ENCODE measurements at regions not wholly inside any gene's neighbourhood (a gene's known extent, or its start where the extent isn't known, plus 50 kb on each side); places are given as distances from the start of the nearest gene placed in this dataset.

DNA sequence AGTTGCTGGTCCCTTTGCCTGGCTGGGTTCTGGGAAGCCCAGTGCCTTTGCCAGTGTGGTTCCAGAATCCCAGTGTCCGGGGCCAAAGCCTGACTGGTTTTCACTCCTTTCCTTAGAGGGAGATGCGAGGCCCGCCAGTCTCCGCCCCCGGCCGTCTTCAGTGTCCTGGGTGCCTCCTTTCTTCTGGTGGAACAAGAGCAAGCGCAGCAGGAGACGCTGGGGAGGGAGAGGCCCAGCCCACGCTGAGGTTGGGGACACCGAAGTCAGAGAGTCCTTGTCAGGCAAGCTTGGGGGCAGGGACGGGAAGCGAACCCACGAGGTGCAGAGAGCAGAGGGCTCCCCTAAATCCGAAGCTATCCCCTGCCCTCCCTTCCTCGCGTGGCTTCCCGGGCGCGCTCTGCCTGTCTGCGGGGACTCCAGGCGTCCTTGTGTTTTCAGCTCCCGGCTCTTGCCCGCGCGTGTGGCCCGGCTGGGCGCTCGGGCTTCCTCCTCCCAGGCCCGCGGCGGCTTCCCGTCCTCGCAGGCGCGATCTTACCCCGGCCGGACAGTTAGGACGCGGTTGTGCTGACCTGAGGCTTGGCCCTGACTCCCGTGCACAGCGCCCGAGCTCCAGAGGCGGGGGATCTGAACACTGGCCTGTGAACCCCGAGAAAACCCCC, 60.6 kb upstream of the UBE3C start:
- H3K4me3 ChIP-seq (ENCODE audit: low read length), result peak overlapping the region; percentile 5
- peak; percentile 9 for DNase-seq (ENCODE audit: low read depth)
- TF ChIP-seq, protein P1, sequence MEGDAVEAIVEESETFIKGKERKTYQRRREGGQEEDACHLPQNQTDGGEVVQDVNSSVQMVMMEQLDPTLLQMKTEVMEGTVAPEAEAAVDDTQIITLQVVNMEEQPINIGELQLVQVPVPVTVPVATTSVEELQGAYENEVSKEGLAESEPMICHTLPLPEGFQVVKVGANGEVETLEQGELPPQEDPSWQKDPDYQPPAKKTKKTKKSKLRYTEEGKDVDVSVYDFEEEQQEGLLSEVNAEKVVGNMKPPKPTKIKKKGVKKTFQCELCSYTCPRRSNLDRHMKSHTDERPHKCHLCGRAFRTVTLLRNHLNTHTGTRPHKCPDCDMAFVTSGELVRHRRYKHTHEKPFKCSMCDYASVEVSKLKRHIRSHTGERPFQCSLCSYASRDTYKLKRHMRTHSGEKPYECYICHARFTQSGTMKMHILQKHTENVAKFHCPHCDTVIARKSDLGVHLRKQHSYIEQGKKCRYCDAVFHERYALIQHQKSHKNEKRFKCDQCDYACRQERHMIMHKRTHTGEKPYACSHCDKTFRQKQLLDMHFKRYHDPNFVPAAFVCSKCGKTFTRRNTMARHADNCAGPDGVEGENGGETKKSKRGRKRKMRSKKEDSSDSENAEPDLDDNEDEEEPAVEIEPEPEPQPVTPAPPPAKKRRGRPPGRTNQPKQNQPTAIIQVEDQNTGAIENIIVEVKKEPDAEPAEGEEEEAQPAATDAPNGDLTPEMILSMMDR (IDR thresholded peaks at IDR 0.05; ENCODE audit: insufficient read depth, low read depth, low read length, missing control alignments), result no peak

DNA sequence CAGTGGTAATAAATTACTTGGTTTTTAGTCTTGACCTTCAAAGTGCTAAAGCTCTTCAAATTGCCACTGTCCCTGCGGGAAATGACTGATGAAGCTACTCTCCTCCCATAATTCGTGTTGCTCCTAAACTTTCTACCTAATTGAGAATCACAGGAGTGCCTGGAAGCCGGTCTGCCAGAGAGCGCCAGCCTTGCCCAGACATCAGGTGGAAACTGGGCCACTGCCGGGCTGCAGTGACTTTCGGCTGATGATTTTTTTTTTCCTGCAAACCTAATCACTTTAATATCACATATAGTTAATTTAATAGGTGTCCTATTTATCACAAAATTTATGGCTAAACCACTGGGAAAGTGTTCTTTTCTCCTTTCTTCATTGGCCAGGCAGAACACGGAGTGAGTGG, 59.6 kb upstream of the UBE3C start:
- TF ChIP-seq, protein P1 (IDR thresholded peaks at IDR 0.05; ENCODE audit: insufficient read depth, low read depth, low read length, missing control alignments), result no peak
- no peak for DNase-seq (ENCODE audit: low read depth)
- H3K4me3 ChIP-seq (ENCODE audit: low read length), result no peak overlapping the region

DNA sequence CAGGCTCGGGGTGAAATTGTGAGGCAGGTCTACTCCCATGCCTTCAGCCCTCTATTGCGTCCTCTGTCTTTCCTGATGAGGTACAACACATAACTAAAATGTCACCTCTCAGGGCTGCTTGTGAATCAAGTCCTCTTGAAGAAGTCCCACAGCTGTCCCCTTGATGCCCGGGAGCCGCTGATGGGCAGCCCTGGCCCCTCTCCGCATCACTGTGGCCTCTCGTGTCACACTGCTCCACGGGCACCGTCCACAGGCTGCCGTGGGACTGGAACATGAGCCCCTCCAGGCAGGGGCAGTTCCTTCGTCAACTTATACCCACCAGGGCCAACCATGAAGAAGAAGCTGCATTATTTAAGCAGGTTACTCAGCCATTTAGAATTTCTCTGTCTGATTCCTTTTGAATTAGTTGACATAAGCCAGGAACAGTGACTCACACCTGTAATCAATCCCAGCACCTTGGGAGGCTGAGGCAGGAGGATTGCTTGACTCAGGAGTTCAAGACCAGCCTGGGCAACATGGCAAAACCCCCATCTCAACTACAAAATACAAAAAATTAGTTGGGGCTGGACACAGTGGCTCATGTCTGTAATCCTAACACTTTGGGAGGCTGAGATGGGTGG, 58.5 kb upstream of the UBE3C start:
- DNase-seq (ENCODE audit: low read depth), result peak; percentile 35
- no peak overlapping the region for H3K4me3 ChIP-seq (ENCODE audit: low read length)
- TF ChIP-seq, protein P1 (IDR thresholded peaks at IDR 0.05; ENCODE audit: insufficient read depth, low read depth, low read length, missing control alignments), result no peak

DNA sequence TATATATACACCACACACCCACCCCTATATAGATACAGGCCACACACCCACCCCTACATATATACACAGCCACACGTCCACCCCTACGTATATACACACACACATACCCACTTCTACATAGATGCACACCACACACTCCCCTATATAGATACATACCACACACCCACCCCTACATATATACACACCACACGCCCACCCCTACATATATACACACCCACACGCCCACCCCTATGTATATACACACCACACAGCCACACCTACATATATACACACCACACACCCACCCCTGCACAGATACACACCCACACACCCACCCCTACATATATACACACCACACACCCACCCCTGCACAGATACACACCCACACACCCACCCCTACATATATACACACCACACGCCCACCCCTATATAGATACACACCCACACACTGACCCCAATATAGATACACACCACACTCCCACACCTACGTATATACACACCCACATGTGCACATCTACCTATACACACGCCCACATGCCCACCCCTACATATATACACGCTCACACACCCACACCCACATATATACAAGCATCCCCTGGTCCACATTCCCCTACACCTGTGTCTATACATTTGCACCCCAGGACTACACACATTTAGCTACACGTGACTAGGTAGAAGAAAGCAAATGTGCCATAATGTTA, 52.1 kb upstream of the UBE3C start:
- TF ChIP-seq, protein P1 (IDR thresholded peaks at IDR 0.05; ENCODE audit: insufficient read depth, low read depth, low read length, missing control alignments), result no peak
- no peak for DNase-seq (ENCODE audit: low read depth)

DNA sequence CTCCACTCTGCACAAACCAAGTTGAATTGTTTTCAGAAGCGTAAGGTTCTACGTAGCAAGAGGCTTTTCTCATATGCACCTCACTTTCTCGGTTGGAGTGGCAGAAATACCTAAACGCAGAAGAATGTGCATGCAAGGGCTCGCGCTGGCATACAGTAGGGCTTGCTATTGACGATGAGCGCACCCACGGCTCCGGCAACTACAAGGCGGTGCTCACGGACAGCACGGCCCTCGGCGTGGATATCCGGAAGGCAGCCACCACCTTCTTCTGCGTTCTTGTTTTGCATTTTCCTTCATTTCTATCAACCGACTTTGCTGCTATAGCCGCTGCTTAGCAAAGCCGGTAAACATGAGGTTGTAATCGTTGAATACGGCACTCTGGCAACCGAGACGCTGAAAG, 51.1 kb upstream of the UBE3C start:
- TF ChIP-seq, protein P1 (IDR thresholded peaks at IDR 0.05; ENCODE audit: insufficient read depth, low read depth, low read length, missing control alignments), result no peak

More for the DNA sequence above, 52.1 kb upstream of the UBE3C start:
- no peak overlapping the region for H3K4me3 ChIP-seq (ENCODE audit: low read length)

DNA sequence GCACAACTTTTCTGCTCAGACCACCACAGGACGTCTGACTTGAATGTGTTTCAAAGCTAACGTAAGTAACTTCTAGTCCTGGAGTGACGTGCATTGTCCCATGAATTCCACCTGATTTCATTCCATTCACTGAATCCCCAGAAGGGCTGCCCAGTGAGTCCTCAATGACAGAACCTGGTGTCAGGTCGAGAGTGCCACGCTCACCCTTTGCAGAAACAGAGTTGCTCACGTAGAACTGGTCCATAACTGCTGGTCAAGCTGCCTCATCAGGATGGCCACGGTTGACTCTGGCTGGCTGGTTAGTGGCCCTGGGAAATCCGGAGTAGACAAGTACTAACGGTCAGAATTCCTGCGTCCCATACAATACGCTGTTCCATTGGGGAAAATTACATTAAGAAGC, 50.6 kb upstream of the UBE3C start:
- TF ChIP-seq, protein P1 (IDR thresholded peaks at IDR 0.05; ENCODE audit: insufficient read depth, low read depth, low read length, missing control alignments), result no peak
- H3K4me3 ChIP-seq (ENCODE audit: low read length), result no peak overlapping the region
- DNase-seq (ENCODE audit: low read depth), result no peak

More for the DNA sequence above, 51.1 kb upstream of the UBE3C start:
- DNase-seq (ENCODE audit: low read depth), result no peak
- no peak overlapping the region for H3K4me3 ChIP-seq (ENCODE audit: low read length)

All from epithelial cell of esophagus (primary cell).